ENCODE measurements at regions not wholly inside any gene's neighbourhood (a gene's known extent, or its start where the extent isn't known, plus 50 kb on each side); places are given as distances from the start of the nearest gene placed in this dataset.

DNA sequence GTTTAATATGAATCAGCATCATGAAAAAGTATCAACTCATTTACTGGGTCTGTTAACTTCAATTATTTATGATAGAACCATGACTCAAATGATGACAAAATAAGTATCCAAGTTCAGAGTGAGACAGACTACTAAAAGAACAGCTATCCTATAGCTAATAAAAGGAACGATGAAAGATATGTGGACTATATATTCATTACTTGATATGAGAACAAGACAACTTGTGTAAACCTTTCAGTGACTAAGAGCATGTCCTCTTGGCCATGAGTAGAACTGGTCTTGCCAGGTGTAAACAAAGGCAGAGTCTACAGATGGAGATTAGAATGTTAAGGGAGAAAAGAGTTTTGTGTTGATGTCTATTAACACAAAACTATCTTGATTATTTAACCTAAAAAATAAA, 360.4 kb upstream of the ZC3H15 start:
- TF ChIP-seq, protein P1, sequence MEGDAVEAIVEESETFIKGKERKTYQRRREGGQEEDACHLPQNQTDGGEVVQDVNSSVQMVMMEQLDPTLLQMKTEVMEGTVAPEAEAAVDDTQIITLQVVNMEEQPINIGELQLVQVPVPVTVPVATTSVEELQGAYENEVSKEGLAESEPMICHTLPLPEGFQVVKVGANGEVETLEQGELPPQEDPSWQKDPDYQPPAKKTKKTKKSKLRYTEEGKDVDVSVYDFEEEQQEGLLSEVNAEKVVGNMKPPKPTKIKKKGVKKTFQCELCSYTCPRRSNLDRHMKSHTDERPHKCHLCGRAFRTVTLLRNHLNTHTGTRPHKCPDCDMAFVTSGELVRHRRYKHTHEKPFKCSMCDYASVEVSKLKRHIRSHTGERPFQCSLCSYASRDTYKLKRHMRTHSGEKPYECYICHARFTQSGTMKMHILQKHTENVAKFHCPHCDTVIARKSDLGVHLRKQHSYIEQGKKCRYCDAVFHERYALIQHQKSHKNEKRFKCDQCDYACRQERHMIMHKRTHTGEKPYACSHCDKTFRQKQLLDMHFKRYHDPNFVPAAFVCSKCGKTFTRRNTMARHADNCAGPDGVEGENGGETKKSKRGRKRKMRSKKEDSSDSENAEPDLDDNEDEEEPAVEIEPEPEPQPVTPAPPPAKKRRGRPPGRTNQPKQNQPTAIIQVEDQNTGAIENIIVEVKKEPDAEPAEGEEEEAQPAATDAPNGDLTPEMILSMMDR (IDR thresholded peaks at IDR 0.05; ENCODE audit: low read depth, low read length), result no peak
- Histone ChIP-seq H3K36me3 (no peaks in the 10 kb centered on the region), H3K4me1 (no peaks in the 10 kb centered on the region), H3K4me3 (ENCODE audit: low read depth, low read length) (no peak overlapping the region), H3K9me3 (no peaks in the 10 kb centered on the region), H3K27me3 (no peaks in the 10 kb centered on the region)
- no peak for DNase-seq

DNA sequence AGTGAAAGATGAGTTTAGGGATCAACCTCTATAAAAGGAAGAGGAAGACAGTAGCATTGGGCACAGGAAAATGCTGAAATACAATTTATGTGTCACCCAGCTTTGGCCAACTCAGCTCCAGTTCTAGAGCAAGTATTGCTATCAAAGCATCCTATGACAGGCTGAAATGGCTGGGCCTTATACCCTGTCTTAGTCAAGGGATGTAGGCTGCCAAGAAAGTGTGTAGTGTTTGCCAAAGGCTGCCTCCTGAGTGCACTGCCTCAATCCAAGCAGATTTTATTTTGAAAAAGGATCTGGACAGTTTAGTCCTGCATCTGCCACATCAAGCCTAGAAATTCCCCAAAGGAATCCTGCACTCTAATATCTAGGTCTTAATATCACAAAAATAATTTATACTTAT, 359.9 kb upstream of the ZC3H15 start:
- DNase-seq, result no peak
- Histone ChIP-seq H3K9me3 (no peaks in the 10 kb centered on the region), H3K4me3 (ENCODE audit: low read depth, low read length) (no peak overlapping the region), H3K36me3 (no peaks in the 10 kb centered on the region), H3K27me3 (no peaks in the 10 kb centered on the region), H3K4me1 (no peaks in the 10 kb centered on the region)
- TF ChIP-seq, protein P1 (IDR thresholded peaks at IDR 0.05; ENCODE audit: low read depth, low read length), result no peak

DNA sequence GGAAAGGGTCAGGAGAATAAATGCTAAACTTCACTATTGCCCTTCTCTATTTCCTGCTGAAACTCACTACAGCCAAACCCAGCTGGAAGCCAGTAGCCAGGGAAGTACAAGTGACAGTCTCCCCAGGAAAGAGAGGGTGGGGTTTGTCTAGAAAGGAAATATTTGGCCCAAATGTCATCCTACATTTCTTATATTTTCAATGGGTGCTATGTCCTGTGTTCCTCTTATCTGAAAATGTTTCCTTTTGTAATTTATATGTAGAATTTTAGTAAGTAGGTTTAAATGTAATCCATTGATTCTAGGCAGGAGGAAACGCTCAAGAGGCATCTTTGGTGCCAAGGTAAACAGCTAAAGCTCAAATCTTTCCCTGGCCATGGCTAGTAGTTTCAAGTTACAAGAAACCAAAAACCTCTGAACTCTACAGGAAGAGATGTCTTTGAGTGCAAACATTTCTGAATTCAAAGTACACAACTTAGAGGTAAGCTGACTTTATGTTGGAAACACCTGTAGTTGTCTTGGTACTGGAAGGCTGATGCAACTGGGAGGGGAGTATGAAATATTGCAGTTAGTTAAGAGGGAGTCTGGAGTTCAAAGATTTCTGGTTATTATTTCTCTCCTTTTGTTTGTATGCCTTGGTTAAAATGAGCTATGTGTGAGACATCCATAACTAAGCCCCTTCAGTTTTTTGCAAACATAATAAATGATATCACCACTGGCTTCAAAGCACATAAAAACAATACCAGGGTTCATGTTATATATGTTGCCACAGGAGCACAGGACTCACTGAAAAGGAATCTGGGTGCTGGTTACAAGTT, 356.1 kb upstream of the ZC3H15 start:
- Histone ChIP-seq H3K9me3 (no peaks in the 10 kb centered on the region), H3K36me3 (no peaks in the 10 kb centered on the region), H3K4me1 (no peaks in the 10 kb centered on the region), H3K4me3 (ENCODE audit: low read depth, low read length) (no peak overlapping the region), H3K27me3 (no peaks in the 10 kb centered on the region)
- TF ChIP-seq, protein P1 (IDR thresholded peaks at IDR 0.05; ENCODE audit: low read depth, low read length), result no peak
- DNase-seq, result no peak

DNA sequence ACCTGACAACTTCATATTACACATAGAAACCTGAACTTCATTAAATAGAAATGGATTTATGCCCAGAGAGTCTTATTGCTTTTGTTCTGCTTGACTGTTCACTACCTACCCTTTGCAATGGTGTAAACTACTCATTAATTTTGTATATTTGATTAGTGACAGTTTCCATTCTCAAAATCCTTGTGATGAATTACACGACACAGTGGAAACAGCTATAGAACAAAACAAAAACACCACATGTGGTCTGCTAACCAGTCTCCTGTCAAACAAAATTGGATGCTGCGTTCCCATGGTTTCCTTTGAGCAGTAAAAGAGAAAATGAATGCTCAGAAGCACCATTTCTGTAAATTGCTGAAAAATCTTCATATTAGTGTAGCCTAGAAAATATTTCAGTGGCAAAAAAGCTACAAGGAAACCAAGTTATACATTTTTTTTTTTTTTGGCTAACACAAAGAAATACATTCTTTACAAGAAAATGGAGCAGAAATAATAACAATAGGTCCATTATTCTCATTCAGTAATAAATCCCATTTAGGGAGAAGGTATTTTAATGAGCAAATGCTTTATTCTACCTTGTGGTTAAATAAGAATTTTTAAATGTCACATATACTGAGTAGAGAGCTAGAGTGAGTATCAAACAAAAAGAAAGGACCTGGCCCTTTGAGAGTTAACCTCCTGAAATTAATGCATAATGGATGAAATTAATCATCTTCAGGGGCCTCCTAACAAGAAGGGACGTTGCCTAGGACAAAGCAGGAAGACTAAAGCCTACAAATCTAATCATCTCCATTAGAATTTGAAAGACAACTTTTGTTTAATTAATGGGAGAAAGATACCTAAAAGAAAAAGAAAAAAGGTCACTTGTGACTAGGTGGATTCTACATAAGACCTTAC, 355.1 kb upstream of the ZC3H15 start:
- TF ChIP-seq, protein P1 (IDR thresholded peaks at IDR 0.05; ENCODE audit: low read depth, low read length), result no peak
- H3K9me3 ChIP-seq, result no peaks in the 10 kb centered on the region
- no peaks in the 10 kb centered on the region for H3K4me1 ChIP-seq
- no peaks in the 10 kb centered on the region for H3K36me3 ChIP-seq
- no peak overlapping the region for H3K4me3 ChIP-seq (ENCODE audit: low read depth, low read length)
- no peaks in the 10 kb centered on the region for H3K27me3 ChIP-seq
- no peak for DNase-seq

DNA sequence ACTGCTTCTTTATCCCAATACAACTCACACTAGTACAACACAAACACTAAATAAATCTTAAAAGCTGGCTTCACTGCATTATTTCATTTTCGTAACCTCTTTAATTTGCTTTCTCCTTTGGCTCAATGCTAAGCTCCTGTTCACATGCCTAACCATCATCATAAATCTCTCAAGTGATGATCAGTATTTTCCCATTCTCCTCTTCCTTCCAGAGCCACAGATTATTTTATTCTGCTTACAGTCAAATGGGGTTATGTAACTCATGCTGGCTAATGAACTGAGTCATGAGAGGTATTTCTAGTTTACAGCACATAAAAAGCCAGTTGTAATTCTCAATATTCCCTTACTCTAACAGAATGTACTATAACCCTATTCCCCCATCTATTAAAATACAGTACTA, 350.4 kb upstream of the ZC3H15 start:
- DNase-seq, result no peak
- Histone ChIP-seq H3K27me3 (no peaks in the 10 kb centered on the region), H3K4me1 (no peaks in the 10 kb centered on the region), H3K4me3 (ENCODE audit: low read depth, low read length) (no peak overlapping the region), H3K9me3 (no peaks in the 10 kb centered on the region), H3K36me3 (no peaks in the 10 kb centered on the region)
- TF ChIP-seq, protein P1 (IDR thresholded peaks at IDR 0.05; ENCODE audit: low read depth, low read length), result no peak

DNA sequence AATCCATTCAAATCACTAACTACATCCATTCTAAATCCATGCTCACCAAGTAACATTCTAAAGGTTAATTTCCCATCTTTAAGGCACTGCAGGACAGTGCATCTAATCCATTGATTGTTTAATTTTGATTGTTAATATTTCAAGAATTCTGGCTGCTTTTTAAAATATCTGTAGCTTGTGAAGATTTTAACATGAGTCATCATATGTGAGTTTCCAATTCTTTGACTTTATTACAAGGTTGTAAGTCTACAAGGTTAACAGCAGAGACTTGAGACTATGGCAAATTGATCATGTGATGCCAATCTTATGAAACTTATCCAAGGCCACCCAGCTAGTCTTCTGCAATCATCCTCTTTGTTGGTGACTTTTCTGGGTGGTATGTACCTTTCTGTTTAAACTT, 349.2 kb upstream of the ZC3H15 start:
- H3K27me3 ChIP-seq, result no peaks in the 10 kb centered on the region
- no peaks in the 10 kb centered on the region for H3K36me3 ChIP-seq
- H3K4me3 ChIP-seq (ENCODE audit: low read depth, low read length), result no peak overlapping the region
- TF ChIP-seq, protein P1 (IDR thresholded peaks at IDR 0.05; ENCODE audit: low read depth, low read length), result no peak
- no peaks in the 10 kb centered on the region for H3K9me3 ChIP-seq
- no peak for DNase-seq
- no peaks in the 10 kb centered on the region for H3K4me1 ChIP-seq

Measured in BE2C (cell line).